ENCODE measurements at regions not wholly inside any gene's neighbourhood (a gene's known extent, or its start where the extent isn't known, plus 50 kb on each side); places are given as distances from the start of the nearest gene placed in this dataset.

DNA sequence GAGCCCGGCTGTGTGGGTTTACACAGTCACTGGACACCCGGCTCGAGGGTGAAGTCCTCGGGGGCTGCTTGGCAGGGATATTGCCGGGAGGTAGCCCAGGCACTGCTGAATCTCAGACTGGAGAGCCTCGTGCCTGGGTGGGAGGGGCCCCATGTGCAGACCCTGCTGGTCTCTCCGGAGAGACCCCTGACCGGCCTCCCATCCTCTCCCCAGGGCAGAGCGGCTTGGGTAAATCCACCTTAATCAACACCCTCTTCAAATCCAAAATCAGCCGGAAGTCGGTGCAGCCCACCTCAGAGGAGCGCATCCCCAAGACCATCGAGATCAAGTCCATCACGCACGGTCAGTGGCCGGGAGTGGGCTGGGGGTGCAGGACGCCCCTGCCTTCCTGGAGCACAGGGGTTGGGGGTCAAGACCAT is 346.5 kb downstream of the SEC14L1 start:
- no peak for TF ChIP-seq PAX5 (IDR thresholded peaks at IDR 0.05; ENCODE audit: insufficient read depth, low read length, severe bottlenecking)
- no peak for TF ChIP-seq POLR2A (IDR thresholded peaks at IDR 0.05; ENCODE audit: low read depth, low read length)
- no peak for TF ChIP-seq POLR2AphosphoS5 (IDR thresholded peaks at IDR 0.05; ENCODE audit: low read depth, low read length)
- no peak for TF ChIP-seq TAF1 (IDR thresholded peaks at IDR 0.05; ENCODE audit: low read depth, low read length)
